ENCODE measurements at regions not wholly inside any gene's neighbourhood (a gene's known extent, or its start where the extent isn't known, plus 50 kb on each side); places are given as distances from the start of the nearest gene placed in this dataset.
"Not testable (repeated sequence)": the region's sequence is repeated elsewhere in the genome, so short reads cannot be mapped to it uniquely, and the experiment has no call there.

- DNase-seq (ENCODE audit: extremely low read depth, low read depth, low spot score): peak; percentile 29
Observed at GRCh38 chr1:157369808-157370521, 182.3 kb downstream of the FCRL5 start.

DNA sequence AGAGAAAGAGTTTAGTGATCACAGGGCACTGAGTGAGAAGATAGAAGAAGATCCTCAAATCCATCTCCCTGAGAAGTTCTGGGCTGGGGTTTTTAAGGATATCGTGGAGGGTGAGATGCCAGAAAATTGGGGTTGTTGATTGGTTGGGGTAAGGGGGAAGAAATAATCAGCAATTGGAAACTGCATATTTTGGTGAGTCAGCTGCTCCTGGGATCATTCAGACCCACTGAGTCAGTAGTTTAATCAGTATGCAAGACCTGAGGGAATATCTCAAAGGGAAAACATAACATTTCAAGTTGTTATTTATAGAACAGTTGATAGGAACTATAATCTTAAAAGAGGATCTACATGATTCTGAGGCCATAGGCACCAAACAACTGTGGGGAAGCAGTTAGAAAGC, 183.4 kb downstream of the FCRL5 start:
- DNase-seq (ENCODE audit: extremely low read depth, low read depth, low spot score): not testable (repeated sequence)

DNA sequence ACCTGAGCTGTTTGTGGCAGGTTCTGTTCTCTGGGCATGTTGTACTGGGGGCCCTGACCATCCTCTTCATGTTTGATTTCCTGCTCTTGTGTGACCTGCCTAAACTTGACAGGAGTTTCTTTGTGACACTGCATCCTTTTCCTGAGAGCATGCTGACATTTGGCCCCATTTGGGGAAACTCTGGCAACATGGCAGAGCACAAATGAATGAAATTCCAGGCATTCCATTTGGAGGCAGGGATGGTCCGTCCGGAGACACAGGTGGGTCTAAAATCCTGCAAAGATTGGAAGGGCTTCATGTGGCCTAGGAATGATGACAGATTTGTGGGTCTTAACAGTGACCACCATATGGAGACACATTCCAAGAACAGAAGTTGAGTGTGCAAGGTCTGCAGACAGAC, 184.0 kb downstream of the FCRL5 start:
- DNase-seq (ENCODE audit: extremely low read depth, low read depth, low spot score): no peak

GRCh38 chr1:157367870-157368269, 184.4 kb downstream of the FCRL5 start:
- DNase-seq (ENCODE audit: extremely low read depth, low read depth, low spot score): no peak

- DNase-seq (ENCODE audit: extremely low read depth, low read depth, low spot score): no peak
Observed at GRCh38 chr1:157367091-157367739, 185.1 kb downstream of the FCRL5 start.

GRCh38 chr1:157364612-157365011, 187.7 kb downstream of the FCRL5 start:
- DNase-seq (ENCODE audit: extremely low read depth, low read depth, low spot score): no peak

GRCh38 chr1:157363660-157364140, 188.6 kb downstream of the FCRL5 start:
- DNase-seq (ENCODE audit: extremely low read depth, low read depth, low spot score): peak; percentile 5

DNA sequence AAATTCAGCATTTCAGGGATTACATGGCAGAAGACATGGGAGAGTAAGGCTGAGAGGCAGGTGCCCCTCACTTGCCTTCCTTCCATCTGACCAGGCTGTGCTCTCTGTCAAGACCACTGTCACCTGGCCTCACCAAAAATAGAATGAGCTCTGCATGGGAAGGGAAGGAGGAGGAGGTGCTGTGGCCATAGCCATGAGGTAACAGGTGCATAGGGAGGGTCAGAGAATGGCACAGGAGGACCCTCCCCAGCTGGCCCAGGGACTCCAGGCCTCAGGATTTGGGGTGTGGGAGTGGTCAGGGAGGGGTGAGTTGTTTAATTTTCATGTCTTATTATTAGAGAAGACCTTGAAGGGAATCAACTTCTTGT, 192.3 kb downstream of the FCRL5 start:
- no peak for DNase-seq (ENCODE audit: extremely low read depth, low read depth, low spot score)

GRCh38 chr1:157359314-157360022, 192.8 kb downstream of the FCRL5 start:
- no peak for DNase-seq (ENCODE audit: extremely low read depth, low read depth, low spot score)

GRCh38 chr1:157357111-157357510, 195.2 kb downstream of the FCRL5 start:
- no peak for DNase-seq (ENCODE audit: extremely low read depth, low read depth, low spot score)

GRCh38 chr1:157356601-157357000, 195.7 kb downstream of the FCRL5 start:
- no peak for DNase-seq (ENCODE audit: extremely low read depth, low read depth, low spot score)

GRCh38 chr1:157353546-157353945, 198.8 kb downstream of the FCRL5 start:
- DNase-seq (ENCODE audit: extremely low read depth, low read depth, low spot score): no peak

DNA sequence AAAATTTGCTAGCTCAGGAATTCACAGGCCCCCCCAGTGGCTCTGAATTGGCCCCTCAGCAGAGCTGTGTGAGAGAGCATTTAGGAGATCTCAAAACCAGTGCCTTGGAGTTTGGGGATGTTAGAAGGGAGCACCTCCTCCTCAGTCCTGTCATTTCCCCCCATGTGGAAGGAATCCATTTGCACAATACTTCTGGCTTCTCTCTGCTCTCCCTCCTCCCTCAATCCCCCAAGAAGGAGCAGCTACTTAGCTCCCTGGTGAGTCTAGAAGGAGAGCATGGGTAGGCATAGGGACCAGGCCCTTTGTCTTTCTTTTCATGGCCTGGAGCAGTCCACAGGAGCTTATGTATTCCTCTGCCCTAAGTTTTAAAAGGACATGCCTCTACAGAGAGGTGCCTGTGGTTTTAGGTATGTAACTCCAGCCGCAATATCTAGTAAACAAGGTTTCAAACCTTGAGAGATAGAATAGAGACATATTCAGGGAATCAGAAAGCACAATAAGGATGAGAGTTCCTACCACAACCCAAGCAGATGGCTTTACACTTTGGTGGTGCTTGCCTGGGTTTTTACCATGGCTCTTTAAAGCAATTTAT, 199.4 kb downstream of the FCRL5 start:
- DNase-seq (ENCODE audit: extremely low read depth, low read depth, low spot score): no peak

- DNase-seq (ENCODE audit: extremely low read depth, low read depth, low spot score): no peak
Observed at GRCh38 chr1:157352216-157352615, 200.1 kb downstream of the FCRL5 start.

DNA sequence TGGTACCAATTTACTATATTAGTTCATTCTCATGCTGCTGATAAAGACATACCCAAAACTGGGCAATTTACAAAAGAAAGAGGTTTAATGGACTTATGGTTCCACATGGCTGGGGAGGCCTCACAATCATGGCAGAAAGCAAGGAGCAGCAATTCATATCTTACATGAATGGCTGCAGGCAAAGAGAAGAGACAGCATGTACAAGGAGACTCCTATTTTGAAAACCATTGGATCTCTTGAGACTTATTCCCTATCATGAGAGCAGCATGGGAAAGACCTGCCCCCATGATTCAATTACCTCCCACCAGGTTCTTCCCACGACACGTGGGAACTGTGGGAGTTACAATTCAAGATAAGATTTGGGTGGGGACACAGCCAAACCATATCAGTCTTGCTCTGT, 200.5 kb downstream of the FCRL5 start:
- DNase-seq (ENCODE audit: extremely low read depth, low read depth, low spot score): not testable (repeated sequence)

DNA sequence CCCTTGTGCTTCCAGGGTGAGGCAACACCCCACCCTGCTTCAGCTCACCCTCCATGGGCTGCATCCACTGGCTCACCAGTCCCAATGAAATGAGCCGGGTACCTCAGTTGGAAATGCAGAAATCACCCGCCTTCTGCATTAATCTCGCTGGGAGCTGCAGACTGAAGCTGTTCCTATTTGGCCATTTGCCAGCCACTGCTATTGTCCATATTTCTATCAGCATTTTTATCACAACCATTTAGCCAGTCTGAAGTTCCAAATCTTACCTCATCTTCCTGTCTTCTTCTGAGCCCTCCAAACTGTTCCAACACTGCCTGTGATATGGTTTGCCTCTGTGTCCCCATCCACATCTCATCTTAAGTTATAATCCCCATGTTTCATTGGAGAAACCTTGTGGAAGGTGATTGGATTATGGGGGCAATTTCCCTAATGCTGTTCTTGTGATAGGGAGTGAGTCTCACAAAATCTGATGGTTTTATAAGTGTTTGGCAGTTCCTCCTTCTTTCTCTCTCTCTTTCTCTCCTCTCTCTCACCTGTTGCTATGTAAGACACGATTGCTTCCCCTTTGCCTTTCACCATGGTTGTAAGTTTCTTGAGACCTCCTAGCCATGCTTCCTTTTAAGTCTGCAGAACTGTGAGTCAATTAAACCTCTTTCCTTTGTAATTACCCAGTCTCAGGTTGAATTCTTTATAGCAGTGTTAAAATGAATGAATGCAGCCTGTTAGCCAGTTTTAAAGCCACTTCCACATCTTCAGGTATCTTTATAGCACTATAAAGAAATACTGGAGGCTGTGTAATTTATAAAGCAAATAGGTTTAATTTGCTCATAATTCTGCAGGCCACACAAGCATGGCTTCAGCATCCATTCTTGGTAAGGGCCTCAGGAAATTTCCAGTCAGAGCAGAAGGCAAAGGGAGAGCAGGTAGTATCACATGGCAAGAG, 203.5 kb downstream of the FCRL5 start:
- no peak for DNase-seq (ENCODE audit: extremely low read depth, low read depth, low spot score)

DNA sequence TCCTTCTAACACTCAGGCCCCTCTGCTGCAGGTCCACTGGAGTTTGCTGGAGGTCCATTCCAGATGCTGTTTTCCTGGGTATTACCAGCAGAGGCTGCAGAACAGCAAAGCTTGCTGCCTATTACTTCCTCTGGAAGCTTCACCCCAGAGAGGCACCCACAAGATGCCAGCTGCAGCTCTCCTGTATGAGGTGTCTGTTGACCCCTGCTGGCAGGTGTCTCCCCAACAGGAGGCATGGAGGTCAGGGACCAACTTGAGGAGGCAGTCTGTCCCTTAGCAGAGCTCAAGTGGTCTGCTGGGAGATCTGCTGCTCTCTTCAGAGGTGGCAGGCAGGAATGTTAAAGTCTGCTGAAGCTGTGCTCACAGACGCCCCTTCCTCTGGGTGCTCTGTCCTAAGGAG, 204.8 kb downstream of the FCRL5 start:
- DNase-seq (ENCODE audit: extremely low read depth, low read depth, low spot score): no peak

DNA sequence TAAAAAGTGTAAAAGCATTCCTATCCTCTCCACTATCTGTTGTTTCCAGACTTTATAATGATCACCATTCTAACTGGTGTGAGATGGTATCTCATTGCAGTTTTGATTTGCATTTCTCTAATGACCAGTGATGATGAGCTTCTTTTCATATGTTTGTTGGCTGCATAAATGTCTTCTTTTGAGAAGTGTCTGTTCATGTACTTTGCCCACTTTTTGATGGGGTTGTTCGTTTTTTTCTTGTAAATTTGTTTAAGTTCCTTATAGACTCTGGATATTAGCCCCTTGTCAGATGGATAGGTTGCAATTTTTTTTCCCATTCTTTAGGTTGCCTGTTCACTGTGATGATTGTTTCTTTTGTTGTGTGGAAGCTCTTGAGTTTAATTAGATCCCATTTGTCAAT, 199.6 kb upstream of the ETV3 start:
- not testable (repeated sequence) for DNase-seq (ENCODE audit: extremely low read depth, low read depth, low spot score)

GRCh38 chr1:157335056-157335455, 196.9 kb upstream of the ETV3 start:
- no peak for DNase-seq (ENCODE audit: extremely low read depth, low read depth, low spot score)

- no peak for DNase-seq (ENCODE audit: extremely low read depth, low read depth, low spot score)
Observed at GRCh38 chr1:157334041-157334440, 195.8 kb upstream of the ETV3 start.
